ENCODE measurements at regions not wholly inside any gene's neighbourhood (a gene's known extent, or its start where the extent isn't known, plus 50 kb on each side); places are given as distances from the start of the nearest gene placed in this dataset.

DNA sequence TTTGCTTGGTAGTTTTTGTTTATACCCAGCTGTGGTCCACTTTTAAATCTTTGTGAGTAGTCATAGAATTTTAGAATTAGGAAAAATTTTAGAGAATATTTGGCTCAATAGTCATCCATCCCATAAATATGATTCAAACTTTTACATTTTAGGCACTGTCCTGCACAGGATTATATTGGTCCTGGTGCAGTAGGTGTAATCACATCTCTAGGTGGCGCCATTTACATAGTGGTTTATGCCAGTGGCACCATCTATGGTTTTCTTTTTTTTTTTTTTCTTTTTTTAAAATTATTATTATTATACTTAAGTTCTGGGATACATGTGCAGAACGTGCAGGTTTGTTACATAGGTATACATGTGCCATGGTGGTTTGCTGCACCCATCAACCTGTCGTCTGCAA lies 260.7 kb upstream of the KCNN2 start:
- Histone ChIP-seq H3K36me3 (replicated peaks in 1 of 2; ENCODE audit: insufficient read depth in 1 of 2, low read depth in 2 of 2) (no peaks in the 10 kb centered on the region), H3K27ac (no peak overlapping the region), H3K27me3 (no peaks in the 10 kb centered on the region), H3K4me1 (no peaks in the 10 kb centered on the region), H3K4me3 (no peak overlapping the region), H3K9me3 (no peaks in the 10 kb centered on the region)
- intact Hi-C loops (cut with DNase I): no loop called here
- DNase-seq (peak; percentile 41 to 73 (median 54)), ATAC-seq (peak; percentile 63)
- WGBS, 2 donors: 36 to 39% methylated on average over 3 of the region's 3 CpGs
- TF ChIP-seq, protein P1, sequence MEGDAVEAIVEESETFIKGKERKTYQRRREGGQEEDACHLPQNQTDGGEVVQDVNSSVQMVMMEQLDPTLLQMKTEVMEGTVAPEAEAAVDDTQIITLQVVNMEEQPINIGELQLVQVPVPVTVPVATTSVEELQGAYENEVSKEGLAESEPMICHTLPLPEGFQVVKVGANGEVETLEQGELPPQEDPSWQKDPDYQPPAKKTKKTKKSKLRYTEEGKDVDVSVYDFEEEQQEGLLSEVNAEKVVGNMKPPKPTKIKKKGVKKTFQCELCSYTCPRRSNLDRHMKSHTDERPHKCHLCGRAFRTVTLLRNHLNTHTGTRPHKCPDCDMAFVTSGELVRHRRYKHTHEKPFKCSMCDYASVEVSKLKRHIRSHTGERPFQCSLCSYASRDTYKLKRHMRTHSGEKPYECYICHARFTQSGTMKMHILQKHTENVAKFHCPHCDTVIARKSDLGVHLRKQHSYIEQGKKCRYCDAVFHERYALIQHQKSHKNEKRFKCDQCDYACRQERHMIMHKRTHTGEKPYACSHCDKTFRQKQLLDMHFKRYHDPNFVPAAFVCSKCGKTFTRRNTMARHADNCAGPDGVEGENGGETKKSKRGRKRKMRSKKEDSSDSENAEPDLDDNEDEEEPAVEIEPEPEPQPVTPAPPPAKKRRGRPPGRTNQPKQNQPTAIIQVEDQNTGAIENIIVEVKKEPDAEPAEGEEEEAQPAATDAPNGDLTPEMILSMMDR (IDR thresholded peaks at IDR 0.05): peak; percentile 24 to 81 (median 67)
- TF ChIP-seq POLR2A (IDR thresholded peaks at IDR 0.05): no peak

- Histone ChIP-seq H3K27ac (no peak overlapping the region), H3K36me3 (replicated peaks in 1 of 2; ENCODE audit: insufficient read depth in 1 of 2, low read depth in 2 of 2) (no peaks in the 10 kb centered on the region), H3K9me3 (no peaks in the 10 kb centered on the region), H3K27me3 (no peaks in the 10 kb centered on the region), H3K4me1 (peaks cover 6% of the 10 kb centered on the region), H3K4me3 (no peak overlapping the region)
- ATAC-seq (no peak), DNase-seq (no peak)
- 63 to 68% methylated on average over 1 of the region's 1 CpG for WGBS, 2 donors
- intact Hi-C loops (cut with DNase I): no loop called here
- TF ChIP-seq, protein P1 (IDR thresholded peaks at IDR 0.05): no peak
- TF ChIP-seq POLR2A (IDR thresholded peaks at IDR 0.05): no peak
These were observed 248.3 kb upstream of the KCNN2 start for GRCh38 chr5:114113604-114114003.

- H3K27ac ChIP-seq: peak overlapping the region in 1 of 4 donors; percentile 32
- intact Hi-C loops (cut with DNase I): no loop called here
- peak in 1 of 4 donors; percentile 21 for DNase-seq
- WGBS, 2 donors: 70 to 74% methylated on average over 4 of the region's 4 CpGs
- H3K27me3 ChIP-seq: no peaks in the 10 kb centered on the region
- peak; percentile 38 for ATAC-seq
- H3K4me1 ChIP-seq: peaks cover 6% of the 10 kb centered on the region
- no peaks in the 10 kb centered on the region for H3K36me3 ChIP-seq (replicated peaks in 1 of 2; ENCODE audit: insufficient read depth in 1 of 2, low read depth in 2 of 2)
- TF ChIP-seq, protein P1 (IDR thresholded peaks at IDR 0.05): peak in 2 of 7 experiments; percentile 1 to 6
- TF ChIP-seq POLR2A (IDR thresholded peaks at IDR 0.05): no peak
- no peak overlapping the region for H3K4me3 ChIP-seq
- no peaks in the 10 kb centered on the region for H3K9me3 ChIP-seq
These were observed 244.9 kb upstream of the KCNN2 start for GRCh38 chr5:114116981-114117380.

GRCh38 chr5:114118511-114118910 lies 243.4 kb upstream of the KCNN2 start:
- H3K36me3 ChIP-seq (replicated peaks in 1 of 2; ENCODE audit: insufficient read depth in 1 of 2, low read depth in 2 of 2): no peaks in the 10 kb centered on the region
- H3K9me3 ChIP-seq: no peaks in the 10 kb centered on the region
- intact Hi-C loops (cut with DNase I): no loop called here
- WGBS, 2 donors: 86 to 100% methylated on average over 1 of the region's 1 CpG
- H3K27me3 ChIP-seq: no peaks in the 10 kb centered on the region
- H3K27ac ChIP-seq: no peak overlapping the region
- H3K4me1 ChIP-seq: peaks cover 3% of the 10 kb centered on the region
- no peak for ATAC-seq
- no peak overlapping the region for H3K4me3 ChIP-seq
- no peak for TF ChIP-seq POLR2A (IDR thresholded peaks at IDR 0.05)
- TF ChIP-seq, protein P1 (IDR thresholded peaks at IDR 0.05): no peak
- no peak for DNase-seq

GRCh38 chr5:114120166-114120565 lies 241.7 kb upstream of the KCNN2 start:
- no peak for ATAC-seq
- H3K27me3 ChIP-seq: no peaks in the 10 kb centered on the region

More at GRCh38 chr5:114120166-114120565, 241.7 kb upstream of the KCNN2 start:
- TF ChIP-seq POLR2A (IDR thresholded peaks at IDR 0.05): no peak
- TF ChIP-seq, protein P1 (IDR thresholded peaks at IDR 0.05): no peak
- Histone ChIP-seq H3K4me3 (no peak overlapping the region), H3K36me3 (replicated peaks in 1 of 2; ENCODE audit: insufficient read depth in 1 of 2, low read depth in 2 of 2) (no peaks in the 10 kb centered on the region), H3K9me3 (no peaks in the 10 kb centered on the region), H3K4me1 (no peaks in the 10 kb centered on the region), H3K27ac (no peak overlapping the region)
- DNase-seq: no peak
- WGBS, 2 donors: 47 to 67% methylated on average over 4 of the region's 4 CpGs
- intact Hi-C loops (cut with DNase I): no loop called here
